ENCODE measurements at regions not wholly inside any gene's neighbourhood (a gene's known extent, or its start where the extent isn't known, plus 50 kb on each side); places are given as distances from the start of the nearest gene placed in this dataset. TPM values are rescaled to one million over a fixed set of nuclear protein-coding genes. Genes with fewer than 3 reads are reported as not detected.

- Histone ChIP-seq H3K4me3 (no peak overlapping the region), H3K9me3 (replicated peaks; ENCODE audit: control insufficient read depth, insufficient read depth, low read depth, low read length) (no peaks in the 10 kb centered on the region), H3K36me3 (ENCODE audit: control insufficient read depth, insufficient read depth, low read length) (no peaks in the 10 kb centered on the region), H3K79me2 (ENCODE audit: control insufficient read depth, insufficient read depth, low read length) (no peaks in the 10 kb centered on the region), H3K4me1 (replicated peaks in 1 of 2; ENCODE audit: control insufficient read depth in 2 of 2, insufficient read depth in 2 of 2, low read length in 2 of 2) (no peaks in the 10 kb centered on the region), H3K4me2 (ENCODE audit: insufficient read depth, low read length) (no peak overlapping the region), H3K9me1 (ENCODE audit: control insufficient read depth, insufficient read depth, low read length) (no peaks in the 10 kb centered on the region), H4K20me1 (replicated peaks; ENCODE audit: control insufficient read depth, insufficient read depth, low read length) (no peaks in the 10 kb centered on the region), H3K9ac (ENCODE audit: insufficient read depth in 1 of 2, low read depth in 2 of 2, low read length in 2 of 2) (no peak overlapping the region), H3K27me3 (ENCODE audit: control insufficient read depth in 2 of 2, insufficient read depth in 2 of 2, low read length in 2 of 2) (no peaks in the 10 kb centered on the region), H2AFZ (ENCODE audit: low read depth, low read length) (no peak overlapping the region), H3K27ac (ENCODE audit: extremely low read depth, low read depth, low read length) (no peak overlapping the region)
- POLR2A ChIA-PET = no interaction called here
- no peak for ATAC-seq
- DNase-seq (ENCODE audit: extremely low read depth in 1 of 4, low spot score in 3 of 4) = no peak
- TF ChIP-seq DDX20 (tag; IDR thresholded peaks at IDR 0.05; ENCODE audit: low read depth) (no peak), DPF2 (IDR thresholded peaks at IDR 0.05) (no peak), GABPB2 (CRISPR knock-in tag; conservative IDR thresholded peaks at IDR 0.05) (no peak), ZNF121 (CRISPR knock-in tag; conservative IDR thresholded peaks at IDR 0.05) (no peak), ARID1B (IDR thresholded peaks at IDR 0.05) (no peak), ZEB2 (IDR thresholded peaks at IDR 0.05) (no peak), ZNF57 (CRISPR knock-in tag; IDR thresholded peaks at IDR 0.05) (no peak), GABPB1 (CRISPR knock-in tag; IDR thresholded peaks at IDR 0.05) (no peak), TRIM24 (IDR thresholded peaks at IDR 0.05) (no peak)
- intact Hi-C loops (cut with micrococcal nuclease) (no loop called here), in situ Hi-C loops (cut with MboI) (no loop called here)
- 2% methylated on average over 6 of the region's 6 CpGs for WGBS (ENCODE audit: insufficient coverage, low coverage, missing lambda C conversion rate)
- BruUV-seq (replicated peaks) = no TSS peak
- CTCF ChIA-PET (ENCODE audit: low intra/inter-chr PET ratio) = no interaction called here
- no peak for FAIRE-seq
Measured at GRCh38 chr3:90261481-90262433, 1154.3 kb downstream of the EPHA3 start.

Small RNAs in the stretch of these regions (small RNA-seq; reads per million reads assigned to genes)
- gene HSPE1P19 = not detected
- gene RF00012 = not detected
- gene RNU6-712P = not detected
